Activated effector memory CD4-positive, alpha-beta T cell treated with anti-CD3 and anti-CD28 coated beads, Interleukin-2, amount 50 U/mL, for 16 hours (primary cell): ENCODE measurements at regions not wholly inside any gene's neighbourhood (a gene's known extent, or its start where the extent isn't known, plus 50 kb on each side); places are given as distances from the start of the nearest gene placed in this dataset.
"Not testable (repeated sequence)": the region's sequence is repeated elsewhere in the genome, so short reads cannot be mapped to it uniquely, and the experiment has no call there.

Experiments
- DNase-seq: peaks from one replicate; pipeline ENCODE4 v3.0.0-alpha.2; 2020

DNA sequence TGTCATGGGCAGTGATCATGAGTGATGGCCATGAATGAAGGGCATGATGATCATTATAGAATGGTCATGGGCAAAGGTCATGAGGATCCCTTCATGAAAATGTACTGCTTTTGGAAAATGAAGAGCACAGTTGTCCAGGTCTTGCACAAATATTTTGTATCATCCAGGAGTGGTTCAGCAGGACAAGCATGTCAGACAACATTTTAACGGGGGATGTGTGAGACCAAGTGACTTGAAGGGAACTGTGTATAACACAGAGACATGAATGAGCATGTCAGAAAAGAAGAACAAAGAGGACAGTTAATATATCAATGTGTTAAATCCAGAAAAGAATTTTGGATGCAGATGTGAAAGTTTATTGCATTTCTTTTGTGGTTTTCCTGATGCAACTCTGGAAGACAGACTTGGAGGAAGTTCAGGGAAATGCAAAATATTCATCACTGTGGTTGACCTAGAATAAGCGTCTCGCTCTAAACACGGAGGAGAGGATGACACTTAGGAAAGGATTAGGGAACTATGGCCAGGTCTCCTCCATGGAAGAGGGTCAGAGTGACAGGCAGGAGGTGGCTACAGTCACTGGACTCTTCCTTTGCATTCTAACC, 116.1 kb upstream of the IRX4 start:
- no peak for DNase-seq

DNA sequence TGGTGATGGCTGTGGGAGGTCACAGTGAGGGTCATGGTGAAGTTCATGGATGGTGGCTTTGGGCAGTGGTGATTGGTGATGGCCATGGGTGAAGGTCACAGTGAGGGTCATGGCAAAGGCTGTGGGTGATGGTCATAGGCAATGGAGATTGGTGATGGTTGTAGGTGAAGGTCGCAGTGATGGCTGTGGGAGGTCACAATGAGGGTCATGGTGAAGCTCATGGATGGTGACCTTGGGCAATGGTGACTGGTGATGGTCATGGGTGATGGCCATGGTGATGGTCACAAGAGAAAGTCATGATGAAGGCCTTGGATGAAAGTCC, 115.6 kb upstream of the IRX4 start:
- no peak for DNase-seq

DNA sequence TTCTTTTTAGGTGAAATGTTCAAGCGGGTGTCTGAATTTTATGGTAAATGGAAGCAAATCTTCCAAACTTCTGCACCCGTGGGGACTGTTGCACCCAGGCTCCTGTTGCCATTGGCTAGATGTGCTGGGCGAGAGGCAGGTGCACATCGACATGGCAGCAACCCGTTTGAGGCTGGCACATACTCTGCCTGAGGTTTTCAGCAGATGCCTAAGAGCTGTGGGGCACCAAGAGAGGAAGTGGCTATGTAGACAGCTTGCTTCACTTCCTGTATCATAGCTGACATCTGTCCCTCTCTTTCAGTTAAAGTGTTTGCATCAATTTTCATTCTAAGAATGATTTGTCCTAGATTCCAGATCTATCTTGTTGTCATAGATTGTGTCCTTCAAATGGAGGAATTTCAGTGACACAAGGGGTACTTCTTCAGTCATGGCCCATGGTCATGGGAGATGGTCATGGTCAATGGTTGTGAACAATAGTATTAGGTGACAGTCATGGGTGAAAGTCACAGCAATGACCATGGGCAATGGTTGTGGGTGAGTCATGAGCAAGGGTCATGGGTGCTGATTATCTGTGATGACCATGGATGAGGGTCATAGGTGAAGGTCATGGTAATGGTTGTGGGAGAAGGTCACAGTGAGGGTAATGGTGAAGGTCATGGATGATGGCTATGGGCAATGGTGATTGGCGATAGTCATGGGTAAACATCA, 115.1 kb upstream of the IRX4 start:
- DNase-seq, result no peak

- DNase-seq, result no peak
Observed at GRCh38 chr5:1995491-1995890, 112.8 kb upstream of the IRX4 start.

DNA sequence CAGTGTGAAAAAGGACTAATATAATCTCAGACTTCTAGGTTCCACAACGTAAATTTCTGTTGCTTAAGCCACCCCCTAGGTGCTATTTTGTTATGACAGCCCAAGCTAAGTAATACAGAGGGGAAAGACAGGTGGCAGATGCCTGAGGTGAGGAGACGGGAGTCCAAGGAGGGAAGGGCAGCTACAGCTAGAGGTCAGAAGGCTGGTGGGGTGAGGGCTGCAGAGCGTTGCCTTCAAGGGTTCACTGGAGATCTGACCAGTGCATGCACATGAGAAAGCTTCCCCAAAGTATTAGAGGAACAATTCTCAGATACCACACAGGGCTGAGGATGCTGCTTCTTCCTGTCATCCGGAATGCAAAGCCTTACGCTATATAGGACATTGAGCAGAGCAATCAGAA, 104.7 kb upstream of the IRX4 start:
- DNase-seq, result no peak

GRCh38 chr5:1985781-1986180, 103.1 kb upstream of the IRX4 start:
- no peak for DNase-seq

- no peak for DNase-seq
Observed at GRCh38 chr5:1983919-1984695, 101.4 kb upstream of the IRX4 start.

GRCh38 chr5:1983401-1983800, 100.7 kb upstream of the IRX4 start:
- no peak for DNase-seq

- DNase-seq, result not testable (repeated sequence)
Observed at GRCh38 chr5:1982561-1982960, 99.8 kb upstream of the IRX4 start.

- no peak for DNase-seq
Observed at GRCh38 chr5:1975898-1976765, 93.4 kb upstream of the IRX4 start.

DNA sequence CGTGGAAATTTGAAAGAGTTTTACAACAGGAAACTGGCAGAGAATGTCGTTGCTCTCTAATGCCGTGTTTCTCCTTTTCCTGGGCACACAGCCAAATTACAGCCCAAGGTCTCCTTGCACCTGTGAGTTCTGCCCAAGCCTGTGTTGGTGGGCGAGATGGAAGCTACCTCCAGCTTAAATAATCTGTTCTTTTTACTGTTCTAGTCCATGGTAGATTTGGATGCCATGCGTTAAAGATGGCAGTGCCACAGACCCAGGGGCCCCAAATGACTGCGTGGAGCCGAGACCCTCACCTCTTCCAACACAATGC, 92.6 kb upstream of the IRX4 start:
- DNase-seq, result no peak

DNA sequence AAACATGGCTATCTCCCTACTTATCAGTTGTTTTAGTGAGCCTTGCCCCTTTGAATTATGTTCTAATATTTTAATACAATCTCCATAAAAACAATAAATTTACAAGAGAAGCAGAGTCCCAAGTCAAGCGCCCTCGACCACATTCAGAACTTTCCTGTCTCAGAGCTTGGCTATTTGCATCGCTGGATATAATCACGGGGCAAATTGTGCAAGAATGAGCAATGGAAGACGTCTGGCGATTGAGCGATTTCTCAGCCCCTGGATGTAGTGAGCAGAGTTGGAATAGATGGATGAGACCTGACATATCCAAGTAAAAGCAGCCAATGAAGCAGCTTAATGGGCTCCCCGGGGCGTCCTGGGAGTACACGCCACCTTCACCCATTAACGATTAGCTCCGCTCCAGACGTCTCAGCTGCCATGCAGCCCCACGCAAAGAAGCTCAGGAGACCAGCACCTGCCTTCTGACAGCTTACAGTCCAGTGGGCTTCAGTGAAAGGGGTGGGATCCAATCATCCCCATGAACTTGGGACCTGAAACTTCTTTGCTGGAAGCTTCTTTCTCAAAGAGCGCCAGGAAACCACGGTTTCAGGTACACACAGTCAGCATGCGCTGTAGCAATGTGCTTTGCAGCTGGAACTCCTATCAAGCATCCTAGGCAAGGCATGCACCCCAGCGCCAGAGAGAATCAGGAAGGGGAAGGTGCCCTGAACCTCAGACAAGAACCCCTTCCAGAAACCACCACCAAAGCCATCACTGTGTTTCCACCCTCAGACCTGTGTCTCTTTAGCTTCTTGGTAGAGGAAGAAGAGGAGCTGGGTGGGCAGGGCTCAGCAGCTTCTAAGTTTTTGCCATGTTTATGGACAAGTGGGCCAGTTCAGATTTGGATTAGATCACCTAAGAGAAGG, 92.0 kb upstream of the IRX4 start:
- DNase-seq, result no peak

DNA sequence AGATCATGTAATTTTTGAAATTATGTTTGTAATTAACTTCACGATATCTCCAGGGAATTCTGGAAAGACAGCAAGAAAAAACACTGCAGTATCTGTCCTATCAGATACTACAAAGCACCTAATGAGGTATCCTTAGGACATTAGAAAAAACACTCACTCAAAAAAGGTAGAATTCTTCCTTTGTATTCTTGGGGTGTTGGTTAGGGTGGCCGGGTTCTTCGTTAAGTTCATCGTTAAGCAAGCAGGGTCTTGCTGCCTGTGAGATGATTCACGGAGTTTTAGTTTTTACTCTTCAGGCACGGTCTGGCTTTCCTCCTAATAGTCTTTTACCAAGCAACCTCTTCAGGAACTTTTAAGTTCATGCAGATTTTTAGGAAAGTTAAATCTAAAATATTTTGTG, 91.4 kb upstream of the IRX4 start:
- DNase-seq, result no peak

- no peak for DNase-seq
Observed at GRCh38 chr5:1973391-1974013, 90.8 kb upstream of the IRX4 start.

- DNase-seq, result no peak
Observed at GRCh38 chr5:1971944-1972343, 89.2 kb upstream of the IRX4 start.

DNA sequence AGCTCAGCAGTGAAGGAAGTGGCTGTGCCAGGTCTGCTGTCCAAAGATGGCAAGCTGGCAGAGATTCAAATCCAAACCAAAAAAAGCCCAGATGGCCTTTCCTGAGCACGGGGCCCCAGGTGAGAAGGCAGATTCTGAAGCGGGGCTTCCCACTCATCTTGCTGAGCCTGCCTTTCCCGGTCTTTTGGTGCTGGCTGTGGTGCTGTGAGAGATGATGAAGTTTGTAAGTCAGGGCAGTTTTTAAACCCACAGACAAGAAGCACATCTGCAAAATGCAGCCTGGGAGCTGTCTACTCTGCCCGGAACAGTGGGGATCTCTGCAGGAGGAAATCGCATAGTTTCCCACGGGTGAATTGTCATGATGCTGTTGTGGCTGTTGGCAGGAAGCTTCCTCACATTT, 85.0 kb upstream of the IRX4 start:
- DNase-seq, result no peak

GRCh38 chr5:1966461-1966860, 83.7 kb upstream of the IRX4 start:
- DNase-seq, result no peak

DNA sequence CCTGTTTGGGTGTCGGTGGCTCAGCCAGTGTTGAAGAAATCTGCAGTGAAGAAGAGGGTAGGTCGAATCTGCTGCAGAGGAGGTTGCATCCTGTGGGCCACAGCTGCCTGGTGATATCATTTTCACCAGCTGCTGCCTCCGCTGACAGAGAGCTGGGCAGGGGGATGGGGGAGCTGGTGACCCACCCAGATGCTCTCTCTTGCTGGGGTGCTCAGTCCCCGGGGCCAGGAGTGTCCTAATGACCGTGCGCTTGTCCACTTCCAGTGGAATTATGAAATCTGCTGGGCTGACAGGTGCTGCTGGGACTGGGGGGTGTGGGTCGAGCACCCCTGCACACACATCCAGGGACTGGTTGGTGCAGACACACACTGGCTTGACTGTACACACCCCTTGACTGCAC, 83.2 kb upstream of the IRX4 start:
- DNase-seq, result no peak

DNA sequence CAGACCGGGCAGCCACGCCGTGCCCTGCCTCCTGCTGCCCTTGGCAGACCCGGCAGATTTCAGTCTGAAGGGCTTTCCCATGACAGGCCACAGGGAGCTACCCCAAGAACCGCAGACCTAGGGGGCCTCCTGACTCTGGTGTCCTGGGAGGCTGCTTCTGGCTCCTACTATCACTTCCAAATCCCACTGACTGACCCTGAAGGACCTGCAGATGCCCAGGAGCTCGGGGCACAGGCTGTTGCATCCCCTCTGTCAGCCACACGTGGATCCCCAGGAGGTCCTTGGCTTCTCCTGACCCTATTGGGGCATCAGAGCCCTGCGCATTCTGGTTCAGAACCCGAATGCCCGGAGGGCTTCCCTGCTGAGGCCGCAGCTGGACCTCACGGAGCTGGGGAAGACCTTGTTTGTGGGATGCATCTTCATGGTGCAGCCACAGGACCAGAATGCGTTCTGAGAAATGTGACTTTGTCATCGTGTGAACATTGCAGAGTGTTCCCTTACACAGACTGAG, 81.3 kb upstream of the IRX4 start:
- no peak for DNase-seq

DNA sequence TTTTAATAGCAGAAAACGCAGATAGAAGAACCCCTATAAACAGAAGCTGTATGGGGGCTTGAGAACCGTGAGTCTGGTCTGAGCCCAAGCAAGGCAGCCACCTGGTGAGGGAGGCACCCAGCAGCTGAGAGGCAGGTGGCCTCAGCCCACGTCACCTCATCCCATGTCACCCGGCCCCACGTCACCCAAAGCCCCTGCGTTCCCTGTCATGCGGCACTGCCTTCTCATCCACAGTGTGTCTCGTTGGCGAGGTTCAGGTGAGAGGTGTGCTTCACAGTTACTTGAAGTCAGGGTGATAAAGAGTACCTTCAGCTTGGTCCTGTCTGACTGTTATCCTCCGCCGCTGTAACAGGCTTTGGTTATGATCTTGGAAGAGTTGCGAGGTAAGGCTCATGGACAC, 80.6 kb upstream of the IRX4 start:
- DNase-seq, result no peak

- DNase-seq, result no peak
Observed at GRCh38 chr5:1962619-1963355, 80.1 kb upstream of the IRX4 start.
